ENCODE measurements at regions not wholly inside any gene's neighbourhood (a gene's known extent, or its start where the extent isn't known, plus 50 kb on each side); places are given as distances from the start of the nearest gene placed in this dataset.

- TF ChIP-seq CTCF (IDR thresholded peaks at IDR 0.05) = no peak
- TF ChIP-seq POLR2A (IDR thresholded peaks at IDR 0.05) = no peak
Observed at GRCh38 chr3:73228959-73229358, 167.5 kb downstream of the EBLN2 start.

Measured in heart left ventricle (tissue), 13 donors.